Esophagus muscularis mucosa (tissue), 4 donors: ENCODE measurements at regions not wholly inside any gene's neighbourhood (a gene's known extent, or its start where the extent isn't known, plus 50 kb on each side); places are given as distances from the start of the nearest gene placed in this dataset.

Experiments used
- DNase-seq: peaks from one replicate; pipeline ENCODE4 v3.0.0-alpha.2; 2017; ENCODE audit errors: extremely low spot score
- H3K27ac ChIP-seq, 4 donors: fragments of 200-600 bp; sonication (generic); replicated peaks in 1 of 4; 1 replicate in 3 of 4; 2 replicates in 1 of 4; pipeline ENCODE4 v1.5.1; 2016 to 2019; ENCODE audit warnings: mild to moderate bottlenecking in 1 of 4
- H3K27me3 ChIP-seq, 4 donors: fragments of 200-600 bp; sonication (generic); one replicate each; pipeline versions ENCODE4 v1.5.1 to v1.6.0; 2016 to 2019
- H3K36me3 ChIP-seq, 4 donors: fragments of 200-600 bp; sonication (generic); one replicate each; pipeline ENCODE4 v1.5.1; 2016 to 2019
- H3K4me1 ChIP-seq, 4 donors: fragments of 200-600 bp; sonication (generic); one replicate each; pipeline ENCODE4 v1.5.1; 2016 to 2019
- H3K4me3 ChIP-seq, 4 donors: fragments of 200-600 bp; sonication (generic); 1 replicate in 2 of 4; 2 replicates in 2 of 4; pipeline ENCODE4 v1.5.1; 2016 to 2019; ENCODE audit warnings: mild to moderate bottlenecking in 4 of 4, moderate library complexity in 1 of 4
- H3K9me3 ChIP-seq, 4 donors: fragments of 200-600 bp; sonication (generic); 1 replicate in 3 of 4; 2 replicates in 1 of 4; pipeline ENCODE4 v1.5.1; 2016 to 2019
- EP300 ChIP-seq: sonication (generic); formaldehyde crosslinking; IDR thresholded peaks from one replicate; pipeline ENCODE4 v1.6.1; 2017; ENCODE audit warnings: antibody characterized with exemption
- POLR2A ChIP-seq: fragments of 450-650 bp; IDR thresholded peaks from one replicate; pipeline ENCODE4 v1.6.1; 2017; ENCODE audit warnings: antibody characterized with exemption, moderate library complexity, mild to moderate bottlenecking, low read depth
- POLR2AphosphoS5 ChIP-seq, 2 donors: sonication (generic); formaldehyde crosslinking; IDR thresholded peaks; one replicate each; pipeline ENCODE4 v1.6.1; 2017; ENCODE audit warnings: antibody characterized with exemption in 2 of 2
- WGBS: methylation state at CpG from one replicate; pipeline ENCODE4 v1.1.5; 2018; 5-methylcytosine and 5-hydroxymethylcytosine counted together
- intact Hi-C: fragments of 100-400 bp; cut with DNase I; formaldehyde crosslinking; loops from one replicate; pipeline ENCODE4 v1.15.1; 2023
- TF ChIP-seq, protein P1 (sequence below), 3 experiments: fragments of 200-600 bp in 2 of 3; fragments of 450-650 bp in 1 of 3; sonication (generic) in 2 of 3; IDR thresholded peaks; one replicate each; pipeline ENCODE4 v1.5.1; 2017 to 2019; ENCODE audit warnings: antibody characterized with exemption in 3 of 3, mild to moderate bottlenecking in 2 of 3, moderate library complexity in 1 of 3

DNA sequence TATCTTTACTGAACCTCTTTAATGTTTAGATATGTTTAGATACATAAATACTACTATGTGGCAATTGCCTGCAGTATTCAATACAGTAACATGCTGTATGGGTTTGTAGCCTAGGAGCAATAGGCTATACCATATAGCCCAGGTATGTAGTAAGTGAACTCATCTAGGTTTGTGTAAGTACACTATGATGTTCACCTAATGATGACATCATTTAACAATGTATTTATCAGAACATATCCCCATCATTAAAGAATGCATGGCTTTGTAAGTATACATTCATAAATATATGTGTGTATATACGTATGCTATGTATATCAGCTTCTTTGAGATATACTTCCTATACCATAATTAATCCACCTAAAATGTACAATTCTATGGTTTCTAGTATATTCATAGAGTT lies 631.2 kb upstream of the MAN1A1 start:
- Histone ChIP-seq H3K9me3 (no peaks in the 10 kb centered on the region), H3K27me3 (no peaks in the 10 kb centered on the region), H3K4me3 (no peak overlapping the region), H3K4me1 (no peaks in the 10 kb centered on the region), H3K27ac (no peak overlapping the region), H3K36me3 (no peaks in the 10 kb centered on the region)
- 90% methylated on average over 1 of the region's 1 CpG for WGBS
- TF ChIP-seq EP300 (no peak), POLR2A (no peak), POLR2AphosphoS5 (IDR thresholded peaks at IDR 0.05) (no peak)
- TF ChIP-seq, protein P1, sequence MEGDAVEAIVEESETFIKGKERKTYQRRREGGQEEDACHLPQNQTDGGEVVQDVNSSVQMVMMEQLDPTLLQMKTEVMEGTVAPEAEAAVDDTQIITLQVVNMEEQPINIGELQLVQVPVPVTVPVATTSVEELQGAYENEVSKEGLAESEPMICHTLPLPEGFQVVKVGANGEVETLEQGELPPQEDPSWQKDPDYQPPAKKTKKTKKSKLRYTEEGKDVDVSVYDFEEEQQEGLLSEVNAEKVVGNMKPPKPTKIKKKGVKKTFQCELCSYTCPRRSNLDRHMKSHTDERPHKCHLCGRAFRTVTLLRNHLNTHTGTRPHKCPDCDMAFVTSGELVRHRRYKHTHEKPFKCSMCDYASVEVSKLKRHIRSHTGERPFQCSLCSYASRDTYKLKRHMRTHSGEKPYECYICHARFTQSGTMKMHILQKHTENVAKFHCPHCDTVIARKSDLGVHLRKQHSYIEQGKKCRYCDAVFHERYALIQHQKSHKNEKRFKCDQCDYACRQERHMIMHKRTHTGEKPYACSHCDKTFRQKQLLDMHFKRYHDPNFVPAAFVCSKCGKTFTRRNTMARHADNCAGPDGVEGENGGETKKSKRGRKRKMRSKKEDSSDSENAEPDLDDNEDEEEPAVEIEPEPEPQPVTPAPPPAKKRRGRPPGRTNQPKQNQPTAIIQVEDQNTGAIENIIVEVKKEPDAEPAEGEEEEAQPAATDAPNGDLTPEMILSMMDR (IDR thresholded peaks at IDR 0.05) = no peak
- intact Hi-C loops = no loop called here
- DNase-seq = no peak

DNA sequence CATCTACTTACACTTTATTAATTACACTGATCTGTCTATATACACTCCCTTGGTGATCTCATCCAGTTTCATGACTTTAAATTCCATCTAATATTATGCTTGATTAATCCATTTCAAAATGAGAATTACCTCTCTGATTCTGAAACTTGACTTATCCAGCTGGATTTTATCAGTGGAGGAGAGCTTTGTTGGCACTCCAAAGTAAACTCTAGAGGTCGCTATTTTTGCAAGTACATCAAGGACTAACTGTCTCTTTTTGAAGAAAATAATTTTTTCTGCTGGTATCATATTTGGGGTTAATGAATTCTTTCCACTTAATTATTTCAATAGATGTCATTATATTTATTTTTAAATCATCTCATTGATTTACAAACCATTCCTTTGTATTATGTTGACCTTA lies 630.3 kb upstream of the MAN1A1 start:
- Histone ChIP-seq H3K27me3 (no peaks in the 10 kb centered on the region), H3K36me3 (no peaks in the 10 kb centered on the region), H3K9me3 (no peaks in the 10 kb centered on the region), H3K4me3 (no peak overlapping the region), H3K27ac (no peak overlapping the region), H3K4me1 (no peaks in the 10 kb centered on the region)
- TF ChIP-seq EP300 = no peak
- TF ChIP-seq, protein P1 (IDR thresholded peaks at IDR 0.05) = no peak
- intact Hi-C loops = loop anchor here (10.0 kb wide), 1 partner anchor 825 kb away; no protein-coding TSS in a partner anchor
- DNase-seq = no peak
- WGBS = 21% methylated on average over 1 of the region's 1 CpG

DNA sequence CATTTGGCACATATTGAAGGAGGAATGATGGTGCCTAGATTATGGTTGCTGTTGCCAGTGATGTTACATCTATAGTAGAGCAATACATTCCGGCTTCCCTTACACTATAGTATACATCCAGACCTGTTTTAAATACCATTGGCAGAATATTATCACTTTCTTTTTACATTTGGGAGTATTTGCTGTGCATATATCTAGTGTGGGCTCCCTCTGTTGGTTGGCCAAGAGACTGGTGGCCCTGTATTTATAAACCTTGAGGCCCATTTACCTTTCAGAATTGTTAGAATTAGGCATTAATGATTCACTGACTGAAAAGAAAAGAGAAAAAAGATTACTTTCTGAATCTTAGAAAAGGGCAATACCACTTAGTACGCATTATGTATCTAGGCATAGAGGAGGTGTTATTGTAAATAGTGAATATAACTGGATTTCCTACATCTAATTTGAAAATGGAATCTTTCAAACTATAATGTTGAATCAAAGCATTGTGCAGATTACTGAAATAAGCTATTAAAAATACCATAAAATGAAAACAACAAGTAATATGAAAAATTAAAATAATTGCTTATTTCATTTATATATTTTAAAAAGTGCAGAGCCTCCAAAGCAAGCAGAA lies 628.8 kb upstream of the MAN1A1 start:
- H3K27me3 ChIP-seq = no peaks in the 10 kb centered on the region
- no peak for DNase-seq
- 87% methylated on average over 2 of the region's 2 CpGs for WGBS
- H3K36me3 ChIP-seq = no peaks in the 10 kb centered on the region
- no peaks in the 10 kb centered on the region for H3K9me3 ChIP-seq
- H3K4me3 ChIP-seq = no peak overlapping the region
- intact Hi-C loops = loop anchor here (10.0 kb wide), 1 partner anchor 824 kb away; no protein-coding TSS in a partner anchor
- no peak overlapping the region for H3K27ac ChIP-seq
- no peaks in the 10 kb centered on the region for H3K4me1 ChIP-seq
- no peak for TF ChIP-seq EP300
- TF ChIP-seq, protein P1 (IDR thresholded peaks at IDR 0.05) = peak; percentile 25 to 50 (median 30)

DNA sequence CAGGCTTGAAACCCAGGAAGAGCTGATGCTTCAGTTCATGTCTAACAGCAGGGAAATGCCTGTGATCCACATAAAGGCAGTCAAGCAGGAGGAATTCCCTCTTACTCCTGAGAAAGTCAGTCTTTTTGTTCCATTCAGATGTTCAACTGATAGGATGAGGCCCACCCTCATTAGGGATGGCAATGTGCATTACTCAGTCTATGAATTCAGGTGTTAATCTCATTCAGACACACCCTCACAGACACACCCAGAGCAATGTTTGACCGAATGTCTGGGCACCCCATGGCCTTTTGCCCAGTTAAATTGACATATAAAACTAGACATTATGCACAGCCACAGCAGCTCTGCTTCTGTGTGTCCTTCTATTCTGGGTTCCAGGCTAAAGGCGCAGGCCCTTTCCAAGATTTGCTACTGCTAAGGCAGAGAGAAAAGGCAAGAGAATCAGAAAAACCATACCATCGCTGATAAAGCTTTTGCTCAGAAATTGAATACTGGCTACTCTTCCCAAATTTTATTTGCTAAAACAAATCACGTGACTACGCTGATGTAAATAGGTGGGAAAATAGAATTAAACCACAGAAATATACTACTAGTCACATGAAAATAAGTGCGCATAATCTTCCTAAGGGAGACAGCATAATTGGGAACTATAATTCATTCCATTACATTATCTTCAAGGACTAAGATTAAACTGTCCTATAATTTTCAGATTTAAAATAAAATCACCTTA lies 625.0 kb upstream of the MAN1A1 start:
- Histone ChIP-seq H3K9me3 (no peaks in the 10 kb centered on the region), H3K27ac (no peak overlapping the region), H3K27me3 (no peaks in the 10 kb centered on the region), H3K4me1 (no peaks in the 10 kb centered on the region), H3K4me3 (no peak overlapping the region), H3K36me3 (no peaks in the 10 kb centered on the region)
- intact Hi-C loops = loop anchor here (10.0 kb wide), 1 partner anchor 820 kb away; no protein-coding TSS in a partner anchor
- 95% methylated on average over 6 of the region's 6 CpGs for WGBS
- no peak for DNase-seq
- no peak for TF ChIP-seq POLR2AphosphoS5 (IDR thresholded peaks at IDR 0.05)
- TF ChIP-seq, protein P1 (IDR thresholded peaks at IDR 0.05) = no peak
- no peak for TF ChIP-seq EP300
- no peak for TF ChIP-seq POLR2A

DNA sequence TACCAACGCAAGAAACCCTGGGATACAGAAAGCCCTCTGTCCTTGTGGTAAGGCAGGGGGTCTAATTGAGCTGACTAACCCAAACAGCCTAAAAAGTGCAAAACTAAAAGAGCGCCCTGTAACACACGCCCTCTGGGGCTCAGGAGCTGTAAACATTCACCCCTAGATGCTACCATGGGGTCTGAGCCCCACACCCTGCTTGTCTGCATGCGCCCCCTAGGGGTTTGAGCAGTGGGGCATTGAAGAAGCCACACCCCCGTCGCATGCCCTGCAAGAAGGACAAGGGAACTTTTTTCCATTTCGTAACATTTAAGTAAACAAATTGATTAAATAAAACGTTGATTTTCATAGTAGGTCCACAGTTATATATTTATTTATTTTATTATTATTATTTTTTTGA lies 616.9 kb upstream of the MAN1A1 start:
- H3K4me1 ChIP-seq = no peaks in the 10 kb centered on the region
- no peaks in the 10 kb centered on the region for H3K9me3 ChIP-seq
- H3K27me3 ChIP-seq = no peaks in the 10 kb centered on the region
- TF ChIP-seq POLR2A = no peak
- TF ChIP-seq POLR2AphosphoS5 (IDR thresholded peaks at IDR 0.05) = no peak
- TF ChIP-seq EP300 = no peak
- TF ChIP-seq, protein P1 (IDR thresholded peaks at IDR 0.05) = no peak
- no peaks in the 10 kb centered on the region for H3K36me3 ChIP-seq
- 91% methylated on average over 8 of the region's 8 CpGs for WGBS
- H3K27ac ChIP-seq = no peak overlapping the region
- intact Hi-C loops = no loop called here
- no peak overlapping the region for H3K4me3 ChIP-seq
- no peak for DNase-seq
